ENCODE measurements at regions not wholly inside any gene's neighbourhood (a gene's known extent, or its start where the extent isn't known, plus 50 kb on each side); places are given as distances from the start of the nearest gene placed in this dataset.
"Not testable (repeated sequence)": the region's sequence is repeated elsewhere in the genome, so short reads cannot be mapped to it uniquely, and the experiment has no call there.

DNA sequence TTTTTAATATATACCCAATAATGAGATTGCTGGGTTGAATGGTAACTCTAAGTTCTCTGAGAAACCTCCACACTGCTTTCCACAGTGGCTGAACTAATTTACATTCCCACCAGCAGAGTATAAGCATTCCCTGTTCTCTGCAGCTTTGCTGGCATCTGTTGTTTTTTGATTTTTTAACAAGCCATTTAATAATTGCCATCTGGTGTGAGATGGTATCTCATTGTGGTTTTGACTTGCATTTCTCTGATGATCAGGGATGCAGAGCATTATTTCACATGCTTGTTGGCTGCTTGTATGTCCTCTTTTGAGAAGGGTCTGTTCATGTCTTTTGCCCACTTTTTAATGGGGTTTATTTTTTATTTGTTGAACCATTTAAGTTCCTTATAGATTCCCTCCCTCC lies 75.0 kb upstream of the EPHB3 start:
- no peak for DNase-seq
- ATAC-seq (replicated peaks): no peak
- Mint-ChIP-seq H3K4me1 (peaks cover 7 to 9% of the 10 kb centered on the region in 2 donors), H3K36me3 (no peaks in the 10 kb centered on the region), H3K27me3 (peaks cover 4 to 21% of the 10 kb centered on the region in 2 donors), H3K27ac (no peak overlapping the region), H3K9me3 (no peaks in the 10 kb centered on the region), H3K4me3 (no peak overlapping the region)

DNA sequence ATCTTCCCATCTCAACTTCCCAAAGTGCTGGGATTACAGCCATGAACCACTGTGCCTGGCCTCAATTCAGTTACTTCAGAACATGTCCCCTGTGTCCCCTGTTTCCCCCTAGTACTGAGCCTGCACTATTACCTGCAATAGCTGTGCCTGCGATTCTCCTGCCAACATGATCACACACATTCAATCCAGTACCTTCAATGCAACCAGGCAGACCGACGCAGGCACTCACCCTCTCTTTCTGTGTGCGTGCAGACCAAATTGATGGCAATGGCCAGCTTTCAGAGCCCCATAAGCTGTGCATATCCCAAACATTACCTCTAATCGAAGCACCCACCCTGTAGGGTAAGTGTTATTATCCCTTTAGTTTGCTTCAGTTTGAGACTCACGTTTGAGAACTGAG lies 73.0 kb upstream of the EPHB3 start:
- Mint-ChIP-seq H3K4me1 (peaks cover 8 to 15% of the 10 kb centered on the region in 2 donors), H3K4me3 (no peak overlapping the region), H3K27me3 (peaks cover 17 to 37% of the 10 kb centered on the region in 2 donors), H3K9me3 (no peaks in the 10 kb centered on the region), H3K27ac (no peak overlapping the region), H3K36me3 (no peaks in the 10 kb centered on the region)
- no peak for ATAC-seq (replicated peaks)
- DNase-seq: no peak

DNA sequence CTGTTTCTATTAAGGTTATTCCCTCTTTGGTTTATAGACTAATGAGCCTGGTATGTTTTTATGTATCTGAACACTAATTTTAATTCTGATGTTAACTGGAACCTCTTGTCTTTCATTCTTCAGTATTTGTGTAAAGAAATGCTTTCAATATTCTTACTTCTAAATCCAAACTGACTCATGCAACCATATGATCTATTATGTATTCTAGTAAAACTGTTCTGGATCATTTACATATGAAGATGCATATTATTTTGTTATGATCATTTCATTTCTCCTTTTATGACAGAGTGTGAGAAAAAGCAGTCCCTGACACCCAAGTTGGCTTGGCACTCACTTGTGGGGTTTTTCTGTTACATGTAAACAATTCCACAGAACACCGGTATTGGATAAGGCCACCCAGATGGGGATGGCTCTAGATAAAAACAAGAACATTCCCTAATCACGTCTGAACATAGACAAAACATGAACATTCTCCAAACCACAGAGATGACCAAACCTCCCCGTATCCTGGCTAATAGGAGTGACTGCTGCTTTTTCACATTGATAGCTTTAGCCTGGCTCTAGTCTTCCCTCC lies 72.2 kb upstream of the EPHB3 start:
- DNase-seq: no peak
- ATAC-seq (replicated peaks): no peak
- H3K9me3 Mint-ChIP-seq: no peaks in the 10 kb centered on the region
- no peaks in the 10 kb centered on the region for H3K36me3 Mint-ChIP-seq
- H3K27ac Mint-ChIP-seq: no peak overlapping the region
- peaks cover 25 to 45% of the 10 kb centered on the region in 2 donors for H3K27me3 Mint-ChIP-seq
- H3K4me3 Mint-ChIP-seq: no peak overlapping the region
- H3K4me1 Mint-ChIP-seq: peaks cover 8 to 16% of the 10 kb centered on the region in 2 donors

DNA sequence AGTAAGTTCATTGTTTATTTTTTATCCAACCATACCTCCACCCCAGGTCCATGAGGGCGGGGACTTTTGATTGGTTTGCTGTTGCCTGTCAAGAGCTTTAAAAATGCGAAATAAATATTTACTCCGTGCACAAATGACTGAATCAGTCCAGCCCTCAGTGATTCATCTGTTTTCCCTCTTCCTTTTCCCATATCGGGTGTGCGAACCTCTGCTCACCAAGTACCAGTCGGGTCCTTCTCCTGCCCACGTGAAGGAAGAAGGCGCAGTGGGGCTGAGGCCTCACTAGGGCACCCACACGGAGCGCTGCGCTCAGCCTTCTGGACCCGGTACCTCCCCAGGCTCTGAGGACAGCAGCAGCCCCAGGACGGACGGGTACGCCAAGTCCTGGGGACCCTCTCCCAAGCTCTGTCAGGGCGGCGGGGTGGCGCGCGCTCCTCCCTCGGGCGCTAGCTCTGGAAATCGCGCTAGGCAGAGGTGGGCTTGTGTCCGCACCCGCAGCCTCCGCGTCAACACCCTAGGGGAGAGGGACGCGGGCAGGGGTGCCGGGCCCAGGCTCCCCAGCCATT lies 70.5 kb upstream of the EPHB3 start:
- no peak overlapping the region for H3K27ac Mint-ChIP-seq
- DNase-seq: no peak

DNA sequence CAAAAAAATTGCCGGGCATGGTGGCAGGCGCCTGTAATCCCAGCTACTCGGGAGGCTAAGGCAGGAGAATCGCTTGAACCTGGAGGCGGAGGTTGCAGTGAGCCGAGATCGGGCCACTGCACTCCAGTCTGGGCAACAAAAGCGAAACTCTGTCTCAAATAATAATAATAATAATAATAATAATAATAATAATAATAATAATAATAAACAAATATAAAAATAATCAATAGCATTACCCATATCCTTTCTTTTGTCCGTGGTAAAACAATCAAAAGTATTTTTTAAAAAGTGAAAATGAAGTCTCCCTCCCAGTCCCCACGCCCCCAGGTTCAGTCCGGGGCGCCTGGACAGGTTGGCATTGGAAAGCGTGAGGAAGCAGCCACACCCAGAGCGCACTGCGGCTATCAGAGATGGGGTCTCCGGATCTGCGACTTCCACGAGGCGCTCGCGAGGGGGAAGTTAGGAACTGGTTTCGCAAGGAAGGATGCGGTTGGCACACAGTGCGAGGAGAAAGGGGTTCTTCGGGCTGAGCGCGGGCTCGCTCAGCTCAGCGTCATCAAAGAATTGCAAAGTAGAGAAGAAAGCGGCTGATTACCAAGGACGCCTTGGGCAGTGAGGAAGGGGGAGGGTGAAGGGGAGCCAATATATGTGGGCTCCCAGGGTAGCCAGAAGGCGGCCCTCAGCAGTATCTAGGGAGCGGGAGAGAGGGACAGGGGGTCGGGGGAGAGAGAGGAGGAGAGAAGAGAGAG lies 69.5 kb upstream of the EPHB3 start:
- H3K4me1 Mint-ChIP-seq: peaks cover 8 to 16% of the 10 kb centered on the region in 2 donors
- H3K36me3 Mint-ChIP-seq: no peaks in the 10 kb centered on the region
- ATAC-seq (replicated peaks) (no peak), DNase-seq (no peak)
- H3K27me3 Mint-ChIP-seq: peaks cover 33 to 47% of the 10 kb centered on the region in 2 donors
- H3K9me3 Mint-ChIP-seq: no peaks in the 10 kb centered on the region
- peak overlapping the region; percentile 0 for H3K27ac Mint-ChIP-seq
- peak overlapping the region; percentile 50 to 77 for H3K4me3 Mint-ChIP-seq

More for the DNA sequence above, 70.5 kb upstream of the EPHB3 start:
- Mint-ChIP-seq H3K4me3 (no peak overlapping the region), H3K9me3 (no peaks in the 10 kb centered on the region), H3K36me3 (no peaks in the 10 kb centered on the region), H3K4me1 (peaks cover 8 to 16% of the 10 kb centered on the region in 2 donors), H3K27me3 (peaks cover 29 to 48% of the 10 kb centered on the region in 2 donors)
- no peak for ATAC-seq (replicated peaks)

DNA sequence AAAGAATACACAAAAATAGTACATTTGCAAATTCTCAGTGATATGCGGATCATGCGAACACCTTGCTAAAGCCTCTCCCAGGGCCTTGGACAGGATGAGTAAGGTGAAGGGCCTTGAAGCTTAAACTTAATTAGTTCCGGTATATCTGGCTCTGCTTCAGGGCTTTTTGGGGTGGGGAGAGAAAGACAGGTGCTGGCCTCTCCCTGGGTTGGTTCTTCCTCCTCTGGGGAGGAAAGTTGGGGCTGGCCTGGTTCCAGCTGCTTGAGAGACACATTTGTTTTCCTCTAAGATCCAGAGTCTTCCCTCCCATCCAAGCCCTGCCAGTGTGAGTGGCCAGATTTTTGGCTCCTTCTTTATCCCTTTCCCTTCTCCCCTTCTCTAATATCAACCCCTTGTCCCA lies 64.7 kb upstream of the EPHB3 start:
- peaks cover under 1% of the 10 kb centered on the region in 2 donors for H3K9me3 Mint-ChIP-seq
- ATAC-seq (replicated peaks): no peak
- H3K36me3 Mint-ChIP-seq: no peaks in the 10 kb centered on the region
- no peak overlapping the region for H3K27ac Mint-ChIP-seq
- peaks cover 33 to 44% of the 10 kb centered on the region in 2 donors for H3K27me3 Mint-ChIP-seq
- peaks cover 8 to 20% of the 10 kb centered on the region in 2 donors for H3K4me1 Mint-ChIP-seq
- no peak for DNase-seq
- no peak overlapping the region for H3K4me3 Mint-ChIP-seq

DNA sequence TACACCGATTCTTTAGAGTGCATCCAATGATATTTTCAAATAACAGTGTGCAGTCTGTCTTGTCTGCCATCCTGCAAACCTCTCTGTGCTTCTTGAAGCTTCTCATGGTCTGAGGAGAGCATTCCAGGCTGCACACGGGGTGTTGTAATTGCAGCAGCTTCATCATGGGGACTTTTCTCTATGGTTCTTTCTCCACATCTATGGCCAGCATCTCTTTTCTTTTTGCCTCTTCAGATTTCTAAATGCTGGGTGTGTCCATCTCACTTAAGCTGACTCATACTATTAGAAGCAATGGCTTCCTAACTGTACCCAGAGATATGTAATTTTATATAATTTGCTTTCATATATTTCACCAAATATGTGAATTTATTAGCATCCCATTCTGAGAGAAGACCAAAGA lies 63.8 kb upstream of the EPHB3 start:
- Mint-ChIP-seq H3K36me3 (peaks cover 0 to 3% of the 10 kb centered on the region in 2 donors), H3K27ac (no peak overlapping the region), H3K9me3 (peaks cover 6 to 9% of the 10 kb centered on the region in 2 donors), H3K27me3 (peaks cover 35 to 46% of the 10 kb centered on the region in 2 donors), H3K4me1 (peaks cover 3 to 12% of the 10 kb centered on the region in 2 donors), H3K4me3 (no peak overlapping the region)
- ATAC-seq (replicated peaks) (no peak), DNase-seq (no peak)

DNA sequence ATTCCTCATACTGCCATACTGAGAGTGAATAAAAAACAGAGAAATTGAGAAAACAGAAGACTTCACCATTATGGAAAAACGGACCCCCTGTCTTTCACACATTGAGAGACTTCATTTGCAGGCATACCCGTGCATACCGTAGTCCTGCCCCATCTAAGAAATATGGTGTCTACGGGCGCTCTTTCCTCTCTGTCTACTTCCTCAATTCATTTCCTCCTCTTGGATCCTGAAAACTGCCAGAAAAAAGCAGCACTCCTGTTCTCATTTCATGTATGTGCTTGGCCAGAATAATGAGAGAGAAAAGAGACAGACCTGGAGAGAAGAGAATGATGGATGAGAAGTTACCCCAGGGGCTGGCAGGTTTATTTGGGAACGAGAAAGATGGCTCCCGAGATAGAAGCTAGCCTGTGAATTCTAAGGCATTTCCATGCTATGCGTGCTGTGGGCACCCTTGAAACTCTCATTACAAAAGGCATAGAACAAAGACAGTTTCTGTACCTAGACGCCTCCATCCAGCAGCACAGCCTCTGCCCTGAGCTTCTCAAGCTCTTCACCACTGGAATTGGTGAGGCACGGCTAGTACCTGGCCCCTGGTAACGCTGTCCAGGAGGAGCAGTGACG lies 62.5 kb upstream of the EPHB3 start:
- peaks cover 26 to 36% of the 10 kb centered on the region in 2 donors for H3K27me3 Mint-ChIP-seq
- ATAC-seq (replicated peaks) (no peak), DNase-seq (no peak)
- peaks cover 0 to 5% of the 10 kb centered on the region in 2 donors for H3K4me1 Mint-ChIP-seq
- H3K36me3 Mint-ChIP-seq: peaks cover 0 to 3% of the 10 kb centered on the region in 2 donors
- H3K4me3 Mint-ChIP-seq: no peak overlapping the region
- H3K9me3 Mint-ChIP-seq: peaks cover 7 to 11% of the 10 kb centered on the region in 2 donors
- no peak overlapping the region for H3K27ac Mint-ChIP-seq

DNA sequence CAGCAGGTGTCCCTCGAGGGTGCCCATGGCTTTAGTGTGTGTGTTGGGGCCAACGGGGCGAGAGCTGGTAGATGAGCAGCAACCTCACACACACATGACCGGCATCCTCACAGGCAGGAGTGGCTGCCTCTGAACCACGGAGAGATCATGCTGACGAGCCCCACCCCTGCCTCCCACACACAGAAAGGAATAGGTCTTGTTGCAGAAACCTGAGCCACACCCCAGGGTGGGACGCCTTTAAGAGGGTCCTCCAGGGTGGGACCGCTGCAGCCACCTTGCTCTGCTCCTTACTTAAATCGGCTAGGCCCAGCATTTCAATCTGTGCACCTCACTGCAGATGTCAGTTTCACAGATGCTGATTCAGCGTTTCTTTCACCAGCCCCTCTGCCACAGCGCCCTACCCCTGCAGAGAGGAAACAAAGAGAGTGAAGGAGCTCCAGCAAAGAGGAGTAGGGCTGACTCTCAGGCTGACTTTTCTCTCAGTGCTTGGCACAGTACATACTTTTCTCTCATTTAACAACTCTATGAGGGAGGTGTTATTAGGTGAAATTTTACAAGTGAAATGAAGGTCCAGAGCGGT lies 61.2 kb upstream of the EPHB3 start:
- DNase-seq (no peak), ATAC-seq (replicated peaks) (no peak)
- Mint-ChIP-seq H3K27me3 (peaks cover 21 to 29% of the 10 kb centered on the region in 2 donors), H3K36me3 (peaks cover 0 to 3% of the 10 kb centered on the region in 2 donors), H3K4me1 (peaks cover 0 to 5% of the 10 kb centered on the region in 2 donors), H3K4me3 (no peak overlapping the region), H3K9me3 (peaks cover 7 to 11% of the 10 kb centered on the region in 2 donors), H3K27ac (no peak overlapping the region)

DNA sequence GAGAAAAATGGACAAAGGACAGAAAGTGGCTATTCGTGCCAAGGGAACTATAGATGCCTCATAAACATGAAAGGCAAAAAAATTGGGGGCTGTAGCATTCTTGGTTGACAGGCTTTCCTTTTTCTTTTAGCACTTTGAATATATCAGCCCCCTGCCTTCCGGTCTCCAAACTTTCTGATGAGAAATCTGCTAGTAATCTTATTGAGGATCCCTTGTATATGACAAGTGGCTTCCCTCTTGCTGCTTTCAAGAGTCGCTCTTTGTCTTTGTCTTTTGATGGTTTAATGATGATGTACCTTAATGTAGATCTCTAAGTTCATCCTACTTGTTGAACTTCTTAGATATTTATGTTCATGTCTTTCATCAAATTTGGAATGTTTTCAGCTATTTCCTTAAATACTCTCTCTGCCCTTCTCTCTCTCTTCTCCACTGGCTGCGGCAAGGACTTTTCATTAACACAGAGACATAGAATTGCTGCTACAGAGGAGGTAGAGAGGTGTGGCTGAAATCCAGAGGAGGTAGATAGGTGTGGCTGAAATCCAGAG lies 59.4 kb upstream of the EPHB3 start:
- DNase-seq (no peak), ATAC-seq (replicated peaks) (no peak)
- H3K36me3 Mint-ChIP-seq: peaks cover 0 to 3% of the 10 kb centered on the region in 2 donors
- H3K27ac Mint-ChIP-seq: no peak overlapping the region
- H3K9me3 Mint-ChIP-seq: peaks cover 7 to 11% of the 10 kb centered on the region in 2 donors
- H3K4me3 Mint-ChIP-seq: no peak overlapping the region
- H3K27me3 Mint-ChIP-seq: peaks cover 29% of the 10 kb centered on the region in 2 donors
- peaks cover 0 to 10% of the 10 kb centered on the region in 2 donors for H3K4me1 Mint-ChIP-seq

DNA sequence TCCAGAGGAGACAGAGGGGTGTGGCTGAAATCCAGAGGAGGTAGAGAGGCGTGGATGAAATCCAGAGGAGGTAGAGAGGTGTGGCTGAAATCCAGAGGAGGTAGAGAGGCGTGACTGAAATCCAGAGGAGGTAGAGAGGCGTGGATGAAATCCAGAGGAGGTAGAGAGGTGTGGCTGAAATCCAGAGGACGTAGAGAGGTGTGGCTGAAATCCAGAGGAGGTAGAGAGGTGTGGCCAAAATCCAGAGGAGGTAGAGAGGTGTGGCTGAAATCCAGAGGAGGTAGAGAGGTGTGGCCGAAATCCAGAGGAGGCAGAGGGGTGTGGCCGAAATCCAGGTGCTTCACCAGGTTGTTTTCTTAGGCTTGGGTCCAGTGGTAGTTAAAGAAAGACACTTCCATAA lies 58.7 kb upstream of the EPHB3 start:
- peaks cover 7 to 11% of the 10 kb centered on the region in 2 donors for H3K9me3 Mint-ChIP-seq
- ATAC-seq (replicated peaks); H3K27ac Mint-ChIP-seq; DNase-seq; H3K4me3 Mint-ChIP-seq; H3K4me1 Mint-ChIP-seq; H3K36me3 Mint-ChIP-seq: not testable (repeated sequence)
- H3K27me3 Mint-ChIP-seq: peaks cover 33 to 34% of the 10 kb centered on the region in 2 donors

DNA sequence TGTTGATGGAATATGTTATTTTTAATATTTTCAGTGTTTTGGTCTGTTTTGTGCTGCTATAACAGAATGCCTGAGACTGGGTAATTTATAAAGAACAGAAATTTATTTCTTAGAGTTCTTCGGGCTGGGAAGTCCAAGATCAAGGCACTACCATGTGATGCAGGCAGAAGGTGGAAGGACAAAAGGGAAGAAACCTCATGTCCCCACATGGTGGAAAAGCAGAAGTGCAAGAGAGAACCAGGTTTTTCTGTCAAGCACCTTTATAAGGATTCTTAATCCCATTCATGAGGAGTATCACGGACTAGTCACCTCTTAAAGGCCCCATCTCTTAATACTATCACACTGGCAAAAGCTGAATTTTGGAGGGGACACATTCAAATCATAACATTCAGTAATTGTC lies 57.9 kb upstream of the EPHB3 start:
- H3K27ac Mint-ChIP-seq: no peak overlapping the region
- H3K4me3 Mint-ChIP-seq: no peak overlapping the region
- peaks cover 0 to 10% of the 10 kb centered on the region in 2 donors for H3K4me1 Mint-ChIP-seq
- peaks cover 34 to 41% of the 10 kb centered on the region in 2 donors for H3K27me3 Mint-ChIP-seq
- ATAC-seq (replicated peaks) (no peak), DNase-seq (no peak)
- peaks cover 7 to 11% of the 10 kb centered on the region in 2 donors for H3K9me3 Mint-ChIP-seq
- peaks cover 0 to 3% of the 10 kb centered on the region in 2 donors for H3K36me3 Mint-ChIP-seq

DNA sequence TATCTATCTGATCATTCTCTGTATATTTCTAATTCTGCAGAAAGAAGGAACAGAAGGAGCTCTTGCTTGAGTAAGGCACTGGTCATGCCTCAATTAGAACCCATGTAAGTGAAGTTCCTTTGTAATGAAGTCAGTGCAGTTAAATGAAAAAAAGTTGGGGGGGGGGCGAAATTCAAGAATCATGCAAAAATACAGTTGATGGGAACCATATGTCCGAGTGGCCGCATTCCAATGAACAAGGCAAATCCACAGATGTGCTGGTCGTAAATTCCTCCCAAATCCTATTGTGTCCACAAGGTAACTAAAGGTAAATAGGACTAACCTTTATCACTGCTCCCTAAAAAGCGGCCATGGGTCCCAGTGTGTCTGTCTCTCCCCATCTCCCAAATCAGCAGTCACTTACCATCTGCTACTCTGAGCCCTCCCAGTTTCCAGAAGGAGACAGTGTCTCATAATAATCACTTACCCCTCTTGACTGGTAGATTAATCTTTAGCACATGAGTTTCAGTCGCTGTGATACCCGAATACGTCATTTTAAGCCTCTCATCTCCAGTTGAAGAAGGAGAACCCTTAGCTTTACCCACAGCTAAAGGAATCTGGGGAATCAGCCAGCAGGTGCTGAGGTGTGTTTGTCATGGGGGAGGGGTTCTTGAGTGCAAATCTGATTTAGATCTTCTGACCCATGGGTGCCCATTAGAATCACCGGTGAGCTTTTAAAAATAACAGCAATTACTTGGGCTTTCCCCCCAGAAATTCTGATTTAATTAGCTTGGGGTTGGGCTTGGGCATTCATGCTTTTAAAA lies 56.3 kb upstream of the EPHB3 start:
- H3K9me3 Mint-ChIP-seq: peaks cover 7 to 11% of the 10 kb centered on the region in 2 donors
- H3K27ac Mint-ChIP-seq: no peak overlapping the region
- peaks cover 0 to 3% of the 10 kb centered on the region in 2 donors for H3K36me3 Mint-ChIP-seq
- no peak overlapping the region for H3K4me3 Mint-ChIP-seq
- H3K4me1 Mint-ChIP-seq: peaks cover 0 to 5% of the 10 kb centered on the region in 2 donors
- DNase-seq: no peak
- ATAC-seq (replicated peaks): no peak
- H3K27me3 Mint-ChIP-seq: peaks cover 21 to 44% of the 10 kb centered on the region in 2 donors

All from stimulated activated naive B cell treated with anti-CD40 and anti-IgM and Interleukin-4, amounts not matched to agents 10 μg/mL and 1 μg/mL and 100 μg/mL, for 72 hours (primary cell).